ENCODE measurements at regions not wholly inside any gene's neighbourhood (a gene's known extent, or its start where the extent isn't known, plus 50 kb on each side); places are given as distances from the start of the nearest gene placed in this dataset.

GRCh38 chr9:75830303-75830702 lies 60.2 kb upstream of the PCSK5 start:
- TF ChIP-seq CTCF (IDR thresholded peaks at IDR 0.05) (no peak), EZH2 (IDR thresholded peaks at IDR 0.05; ENCODE audit: borderline replicate concordance, insufficient read depth, low read depth, low read length, poor library complexity, severe bottlenecking) (no peak)

Measured in B cell (primary cell).